ENCODE measurements at regions not wholly inside any gene's neighbourhood (a gene's known extent, or its start where the extent isn't known, plus 50 kb on each side); places are given as distances from the start of the nearest gene placed in this dataset.
A peak's percentile ranks its signal among the peaks of the same experiment; 100 is the strongest.

DNA sequence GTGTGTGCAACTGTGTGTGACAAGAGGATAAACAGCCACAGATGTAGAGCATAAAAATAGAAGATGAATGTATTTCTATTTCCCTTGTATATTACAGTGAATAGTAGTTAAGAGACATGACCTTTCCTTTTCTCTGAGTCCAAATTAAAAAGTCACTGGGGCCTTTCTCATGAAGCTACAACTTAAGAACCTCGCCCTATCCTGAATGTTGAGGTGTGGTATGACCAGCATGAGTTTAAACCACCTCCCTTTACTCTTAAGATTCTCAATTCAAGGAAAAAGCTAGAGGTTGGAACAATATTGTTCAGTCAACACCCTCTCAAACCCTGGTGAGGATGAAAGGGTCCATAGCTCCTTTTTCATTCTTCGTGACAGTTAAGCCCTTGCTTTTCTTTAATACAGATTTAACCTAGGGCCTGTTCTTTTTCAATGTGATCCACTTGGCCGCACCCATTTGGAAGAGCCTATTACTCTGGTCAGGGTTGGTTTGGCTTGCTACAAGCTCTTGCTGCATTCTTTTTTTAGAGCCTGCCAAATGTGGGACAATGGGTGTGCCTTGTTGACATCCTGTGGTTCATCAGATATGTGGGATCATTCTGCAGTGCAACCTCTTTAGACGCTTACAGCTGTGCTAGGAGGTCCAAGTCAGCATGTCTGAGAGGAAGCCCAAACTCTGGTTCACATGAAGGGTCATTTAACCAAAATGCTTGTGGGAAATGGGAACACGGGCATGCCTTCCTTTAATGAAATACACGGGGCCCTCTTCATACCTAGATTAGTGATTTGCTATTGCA, 290.0 kb downstream of the HAO1 start:
- Histone ChIP-seq H3K4me2 (ENCODE audit: low read length, poor library complexity, severe bottlenecking) (no peak overlapping the region), H3K36me3 (ENCODE audit: control insufficient read depth in 1 of 2, insufficient read depth in 2 of 2, low read depth in 1 of 2, low read length in 2 of 2) (no peaks in the 10 kb centered on the region), H3K79me1 (replicated peaks; ENCODE audit: low read length, poor library complexity, severe bottlenecking) (no peaks in the 10 kb centered on the region), H3K18ac (ENCODE audit: low read depth in 1 of 2, low read length in 2 of 2) (no peak overlapping the region), H4K8ac (ENCODE audit: low read length) (no peak overlapping the region), H2BK120ac (ENCODE audit: low read depth, low read length) (no peak overlapping the region), H2BK5ac (ENCODE audit: low read depth, low read length, poor library complexity, severe bottlenecking) (no peak overlapping the region), H3K9ac (ENCODE audit: low read length) (no peak overlapping the region), H2BK15ac (ENCODE audit: low read depth, poor library complexity, severe bottlenecking) (no peak overlapping the region), H3K14ac (ENCODE audit: low read length in 2 of 2) (no peak overlapping the region), H3K4me1 (ENCODE audit: control insufficient read depth, insufficient read depth, low read depth, low read length) (no peaks in the 10 kb centered on the region), H3K27ac (ENCODE audit: low read length, poor library complexity, severe bottlenecking) (no peak overlapping the region), H2BK12ac (ENCODE audit: low read length in 2 of 2) (no peak overlapping the region), H3K4me3 (ENCODE audit: insufficient read depth in 1 of 2, low read depth in 1 of 2, low read length in 2 of 2) (no peak overlapping the region), H3K9me3 (ENCODE audit: control insufficient read depth, low read length) (no peaks in the 10 kb centered on the region), H3K4ac (ENCODE audit: low read depth in 1 of 2, low read length in 2 of 2) (no peak overlapping the region), H3K27me3 (ENCODE audit: control insufficient read depth in 1 of 2, insufficient read depth in 1 of 2, low read length in 2 of 2) (no peaks in the 10 kb centered on the region), H4K91ac (ENCODE audit: low read length) (no peak overlapping the region), H2AK5ac (ENCODE audit: low read length, severe bottlenecking) (no peak overlapping the region), H3K23ac (ENCODE audit: low read length in 2 of 2) (no peak overlapping the region), H2AFZ (ENCODE audit: low read depth, low read length) (no peak overlapping the region)
- 51% methylated on average over 6 of the region's 6 CpGs for whole genome bisulfite sequencing
- DNase-seq = peak; percentile 67

DNA sequence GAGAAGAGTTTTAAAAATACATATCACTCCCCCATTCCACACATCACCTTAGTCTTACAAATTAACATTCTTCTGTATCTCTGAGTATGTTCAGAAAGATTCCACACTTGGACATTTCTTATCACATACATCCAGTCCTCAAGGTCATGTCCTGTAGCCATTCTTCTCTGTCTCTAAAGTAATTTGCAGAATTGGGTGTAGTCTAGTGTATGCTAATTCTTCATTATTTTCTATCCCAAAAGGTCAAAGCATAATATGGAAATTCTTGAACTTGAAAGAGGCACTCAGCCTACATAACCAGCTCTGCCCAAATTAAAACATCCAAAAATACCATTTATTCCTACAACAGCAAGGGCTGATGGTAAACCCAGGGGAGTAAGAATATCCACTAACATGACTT, 286.0 kb downstream of the HAO1 start:
- no peaks in the 10 kb centered on the region for H3K79me1 ChIP-seq (replicated peaks; ENCODE audit: low read length, poor library complexity, severe bottlenecking)
- H2BK15ac ChIP-seq (ENCODE audit: low read depth, poor library complexity, severe bottlenecking) = no peak overlapping the region
- H4K8ac ChIP-seq (ENCODE audit: low read length) = no peak overlapping the region

DNA sequence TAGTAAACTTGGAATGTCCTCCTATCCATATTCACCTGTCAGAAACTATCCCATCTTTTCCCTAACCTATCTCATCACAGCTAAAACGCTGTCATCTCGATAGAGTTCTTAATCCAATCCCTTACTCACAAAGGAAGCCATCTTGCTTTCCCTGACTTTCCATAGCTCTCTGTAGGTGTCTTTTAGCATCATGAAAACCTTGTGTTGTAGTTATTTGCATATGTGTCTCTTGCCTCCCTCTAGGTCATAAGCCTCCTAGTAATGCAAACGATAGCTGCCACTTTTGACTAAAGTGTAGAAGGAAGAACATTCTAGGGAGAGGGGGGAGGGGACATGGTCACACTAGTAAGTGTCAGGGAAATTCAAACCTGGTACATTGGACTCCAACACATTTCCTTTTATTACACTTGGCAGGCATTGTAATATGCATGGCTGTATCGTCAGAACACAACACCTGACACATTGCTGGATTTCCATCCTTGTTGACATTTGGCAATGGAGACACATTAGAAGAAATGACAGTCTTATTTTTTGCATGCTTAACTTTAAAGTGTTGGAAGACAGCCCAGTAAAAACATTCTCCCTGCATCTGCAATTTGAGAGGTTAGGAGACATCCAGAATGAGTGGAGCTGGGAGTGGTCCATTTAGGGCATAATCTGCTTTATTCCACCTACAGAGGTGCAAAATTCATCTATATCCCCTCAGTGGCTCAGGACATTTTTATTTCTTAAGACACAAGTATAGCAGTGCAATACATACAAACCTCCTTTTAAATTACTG, 283.4 kb downstream of the HAO1 start:
- Histone ChIP-seq H3K9ac (ENCODE audit: low read length) (no peak overlapping the region), H4K91ac (ENCODE audit: low read length) (no peak overlapping the region), H3K4ac (ENCODE audit: low read depth in 1 of 2, low read length in 2 of 2) (no peak overlapping the region), H3K14ac (ENCODE audit: low read length in 2 of 2) (no peak overlapping the region), H2BK12ac (ENCODE audit: low read length in 2 of 2) (no peak overlapping the region), H3K4me2 (ENCODE audit: low read length, poor library complexity, severe bottlenecking) (no peak overlapping the region), H3K4me1 (ENCODE audit: control insufficient read depth, insufficient read depth, low read depth, low read length) (no peaks in the 10 kb centered on the region), H2BK5ac (ENCODE audit: low read depth, low read length, poor library complexity, severe bottlenecking) (no peak overlapping the region), H3K27me3 (ENCODE audit: control insufficient read depth in 1 of 2, insufficient read depth in 1 of 2, low read length in 2 of 2) (no peaks in the 10 kb centered on the region), H3K4me3 (ENCODE audit: insufficient read depth in 1 of 2, low read depth in 1 of 2, low read length in 2 of 2) (no peak overlapping the region), H2BK15ac (ENCODE audit: low read depth, poor library complexity, severe bottlenecking) (no peak overlapping the region), H3K18ac (ENCODE audit: low read depth in 1 of 2, low read length in 2 of 2) (no peak overlapping the region), H2AFZ (ENCODE audit: low read depth, low read length) (no peak overlapping the region), H3K23ac (ENCODE audit: low read length in 2 of 2) (no peak overlapping the region), H3K36me3 (ENCODE audit: control insufficient read depth in 1 of 2, insufficient read depth in 2 of 2, low read depth in 1 of 2, low read length in 2 of 2) (no peaks in the 10 kb centered on the region), H4K8ac (ENCODE audit: low read length) (no peak overlapping the region), H3K27ac (ENCODE audit: low read length, poor library complexity, severe bottlenecking) (no peak overlapping the region), H2AK5ac (ENCODE audit: low read length, severe bottlenecking) (no peak overlapping the region), H3K9me3 (ENCODE audit: control insufficient read depth, low read length) (no peaks in the 10 kb centered on the region), H3K79me1 (replicated peaks; ENCODE audit: low read length, poor library complexity, severe bottlenecking) (no peaks in the 10 kb centered on the region), H2BK120ac (ENCODE audit: low read depth, low read length) (no peak overlapping the region)
- DNase-seq = no peak
- WGBS = 100% methylated on average over 1 of the region's 4 CpGs

More for the DNA sequence above, 286.0 kb downstream of the HAO1 start:
- H3K14ac ChIP-seq (ENCODE audit: low read length in 2 of 2) = no peak overlapping the region
- no peak overlapping the region for H2BK120ac ChIP-seq (ENCODE audit: low read depth, low read length)
- no peak overlapping the region for H3K9ac ChIP-seq (ENCODE audit: low read length)
- no peak overlapping the region for H3K4me2 ChIP-seq (ENCODE audit: low read length, poor library complexity, severe bottlenecking)
- no peak overlapping the region for H3K23ac ChIP-seq (ENCODE audit: low read length in 2 of 2)
- no peak overlapping the region for H2AFZ ChIP-seq (ENCODE audit: low read depth, low read length)
- H3K9me3 ChIP-seq (ENCODE audit: control insufficient read depth, low read length) = no peaks in the 10 kb centered on the region
- H3K4me1 ChIP-seq (ENCODE audit: control insufficient read depth, insufficient read depth, low read depth, low read length) = no peaks in the 10 kb centered on the region
- H4K91ac ChIP-seq (ENCODE audit: low read length) = no peak overlapping the region
- no peak overlapping the region for H3K4ac ChIP-seq (ENCODE audit: low read depth in 1 of 2, low read length in 2 of 2)
- no peaks in the 10 kb centered on the region for H3K36me3 ChIP-seq (ENCODE audit: control insufficient read depth in 1 of 2, insufficient read depth in 2 of 2, low read depth in 1 of 2, low read length in 2 of 2)
- H2BK5ac ChIP-seq (ENCODE audit: low read depth, low read length, poor library complexity, severe bottlenecking) = no peak overlapping the region
- H3K18ac ChIP-seq (ENCODE audit: low read depth in 1 of 2, low read length in 2 of 2) = no peak overlapping the region
- H2AK5ac ChIP-seq (ENCODE audit: low read length, severe bottlenecking) = no peak overlapping the region
- H3K27ac ChIP-seq (ENCODE audit: low read length, poor library complexity, severe bottlenecking) = no peak overlapping the region
- no peak for DNase-seq
- no peaks in the 10 kb centered on the region for H3K27me3 ChIP-seq (ENCODE audit: control insufficient read depth in 1 of 2, insufficient read depth in 1 of 2, low read length in 2 of 2)
- H2BK12ac ChIP-seq (ENCODE audit: low read length in 2 of 2) = no peak overlapping the region
- H3K4me3 ChIP-seq (ENCODE audit: insufficient read depth in 1 of 2, low read depth in 1 of 2, low read length in 2 of 2) = no peak overlapping the region

DNA sequence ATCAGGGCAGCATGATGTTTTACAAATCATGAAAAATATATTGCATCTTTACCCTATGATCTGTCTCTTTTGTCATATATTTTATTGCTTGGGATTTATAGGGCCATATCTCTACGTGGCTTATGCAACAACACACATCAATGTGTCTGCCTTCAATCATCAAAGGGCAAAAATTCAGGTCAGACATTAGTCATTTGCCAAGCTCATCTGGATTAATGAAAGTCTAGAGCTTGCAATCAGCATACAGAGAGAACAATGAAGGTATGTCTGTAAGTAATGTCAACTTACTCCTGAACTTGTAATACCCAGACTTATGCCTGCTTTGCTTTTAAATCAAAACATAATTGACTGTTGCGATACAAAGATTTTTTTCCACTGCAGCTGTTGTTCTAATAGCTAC, 282.7 kb downstream of the HAO1 start:
- Histone ChIP-seq H3K79me1 (replicated peaks; ENCODE audit: low read length, poor library complexity, severe bottlenecking) (no peaks in the 10 kb centered on the region), H3K9ac (ENCODE audit: low read length) (no peak overlapping the region), H3K23ac (ENCODE audit: low read length in 2 of 2) (no peak overlapping the region), H3K4me2 (ENCODE audit: low read length, poor library complexity, severe bottlenecking) (no peak overlapping the region), H3K27ac (ENCODE audit: low read length, poor library complexity, severe bottlenecking) (no peak overlapping the region), H3K4me3 (ENCODE audit: insufficient read depth in 1 of 2, low read depth in 1 of 2, low read length in 2 of 2) (no peak overlapping the region), H2BK120ac (ENCODE audit: low read depth, low read length) (no peak overlapping the region), H2AFZ (ENCODE audit: low read depth, low read length) (no peak overlapping the region), H3K9me3 (ENCODE audit: control insufficient read depth, low read length) (no peaks in the 10 kb centered on the region), H2AK5ac (ENCODE audit: low read length, severe bottlenecking) (no peak overlapping the region), H3K4me1 (ENCODE audit: control insufficient read depth, insufficient read depth, low read depth, low read length) (no peaks in the 10 kb centered on the region), H2BK15ac (ENCODE audit: low read depth, poor library complexity, severe bottlenecking) (no peak overlapping the region), H4K91ac (ENCODE audit: low read length) (no peak overlapping the region), H3K14ac (ENCODE audit: low read length in 2 of 2) (no peak overlapping the region), H2BK5ac (ENCODE audit: low read depth, low read length, poor library complexity, severe bottlenecking) (no peak overlapping the region), H3K27me3 (ENCODE audit: control insufficient read depth in 1 of 2, insufficient read depth in 1 of 2, low read length in 2 of 2) (no peaks in the 10 kb centered on the region), H3K36me3 (ENCODE audit: control insufficient read depth in 1 of 2, insufficient read depth in 2 of 2, low read depth in 1 of 2, low read length in 2 of 2) (no peaks in the 10 kb centered on the region), H4K8ac (ENCODE audit: low read length) (no peak overlapping the region), H3K4ac (ENCODE audit: low read depth in 1 of 2, low read length in 2 of 2) (no peak overlapping the region), H2BK12ac (ENCODE audit: low read length in 2 of 2) (no peak overlapping the region), H3K18ac (ENCODE audit: low read depth in 1 of 2, low read length in 2 of 2) (no peak overlapping the region)
- DNase-seq = no peak
- WGBS = 91% methylated on average over 2 of the region's 2 CpGs
